GM18517 (cell line): ENCODE measurements at regions not wholly inside any gene's neighbourhood (a gene's known extent, or its start where the extent isn't known, plus 50 kb on each side); places are given as distances from the start of the nearest gene placed in this dataset.

Experiments used
- ATAC-seq: cut with Tn5 transposase; IDR thresholded peaks from one replicate; pipeline ENCODE4 v1.9.1; 2021; ENCODE audit warnings: mild to moderate bottlenecking, moderate library complexity; ENCODE audit not compliant: unreplicated experiment

DNA sequence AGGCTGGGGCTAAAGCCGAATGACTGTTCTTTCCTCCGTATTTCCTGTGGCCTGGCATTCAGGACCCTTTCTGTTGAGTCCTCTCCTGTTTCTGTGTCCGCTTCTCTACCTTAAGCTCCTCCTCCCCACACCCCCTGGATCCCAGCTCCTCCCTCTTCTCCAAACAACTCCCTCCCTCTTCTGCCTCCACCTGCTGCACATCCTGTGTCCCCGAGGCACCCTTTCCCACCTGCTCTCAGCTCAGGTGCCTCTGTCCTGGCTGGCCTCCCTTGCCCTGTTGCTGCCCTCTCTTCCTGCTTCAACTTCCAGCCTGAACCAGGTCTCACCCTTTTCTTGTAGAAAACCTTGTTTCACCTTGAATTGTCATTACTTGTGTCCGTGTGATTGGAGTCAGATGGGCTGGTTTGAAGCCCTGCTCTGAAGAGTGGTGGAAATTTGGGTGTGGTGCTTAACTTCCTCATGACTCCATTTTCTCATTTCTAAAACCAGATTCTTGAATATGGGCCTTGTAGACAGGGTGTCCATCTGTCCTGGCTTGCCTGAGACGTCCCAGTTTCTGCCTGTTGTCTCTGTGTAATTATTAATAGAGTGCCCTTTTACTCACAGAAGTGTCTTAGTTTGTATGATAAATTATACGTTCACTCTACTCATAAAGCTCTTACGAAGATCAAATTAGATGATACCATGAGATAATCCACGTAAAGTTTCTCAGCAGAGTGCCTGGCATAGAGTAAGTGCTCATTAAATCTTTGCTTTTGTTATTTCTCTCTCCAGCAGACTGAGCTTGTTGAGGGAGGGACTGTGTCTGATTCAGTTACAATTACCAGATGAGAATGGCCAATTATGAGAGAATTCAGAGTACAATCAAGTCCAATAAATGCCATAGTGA is 58.9 kb upstream of the TRABD2B start:
- ATAC-seq: no peak

GRCh38 chr1:48054232-48054631 is 57.0 kb upstream of the TRABD2B start:
- ATAC-seq: no peak

- no peak for ATAC-seq
Measured at GRCh38 chr1:48052923-48053291, 55.7 kb upstream of the TRABD2B start.

DNA sequence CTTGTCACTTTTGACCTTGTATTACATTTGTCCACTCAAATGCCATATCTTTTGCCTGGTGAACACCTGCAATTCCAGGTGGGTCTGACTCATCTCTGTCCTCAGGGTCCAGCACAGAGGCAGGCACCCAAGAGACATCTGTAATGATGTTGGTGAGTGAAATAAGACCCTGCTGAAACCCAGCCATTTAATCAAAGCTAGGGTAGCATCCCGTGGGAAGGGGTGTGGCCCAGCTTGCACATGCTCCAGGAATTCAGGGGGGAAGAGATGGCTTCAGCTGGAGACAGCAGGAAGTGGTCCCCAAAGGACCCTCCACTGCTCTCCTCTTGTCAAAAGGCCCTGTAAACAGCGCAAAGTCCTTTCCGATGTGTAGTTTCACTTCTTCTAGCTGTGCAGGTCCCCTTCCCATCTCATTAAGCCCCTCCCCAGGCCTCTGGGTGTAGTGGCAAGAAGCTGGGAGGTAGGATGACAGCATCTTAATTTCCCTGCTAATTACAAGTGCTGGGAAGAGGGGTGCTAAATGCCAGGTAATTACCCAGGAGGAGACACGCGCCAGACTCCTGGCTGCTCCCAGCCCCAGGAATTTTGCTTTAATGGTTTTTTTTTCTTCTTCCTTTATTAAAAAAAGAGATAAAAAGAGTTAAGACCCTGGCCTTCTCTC is 54.4 kb upstream of the TRABD2B start:
- ATAC-seq: no peak

GRCh38 chr1:48049823-48050535 is 52.8 kb upstream of the TRABD2B start:
- ATAC-seq: no peak

DNA sequence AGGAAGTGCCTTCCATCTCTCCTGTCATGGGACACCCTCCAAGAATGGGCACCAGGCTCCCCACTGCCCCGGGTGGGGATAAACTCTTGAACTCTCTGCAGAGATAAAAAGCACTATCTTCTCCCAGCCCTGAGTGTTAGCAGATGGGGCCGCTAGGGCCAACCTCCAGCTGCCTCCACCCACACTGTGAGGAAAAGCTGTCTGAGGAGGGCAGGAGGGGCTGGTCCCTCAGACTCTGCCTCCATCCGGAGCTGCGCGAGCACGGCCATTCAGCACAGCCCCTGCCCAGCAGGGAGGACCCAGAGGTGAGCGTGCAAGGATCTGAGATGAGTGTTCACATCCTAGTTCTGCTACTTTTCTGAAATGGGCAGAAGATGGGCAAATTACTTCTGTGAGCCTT is 51.8 kb upstream of the TRABD2B start:
- ATAC-seq: no peak

DNA sequence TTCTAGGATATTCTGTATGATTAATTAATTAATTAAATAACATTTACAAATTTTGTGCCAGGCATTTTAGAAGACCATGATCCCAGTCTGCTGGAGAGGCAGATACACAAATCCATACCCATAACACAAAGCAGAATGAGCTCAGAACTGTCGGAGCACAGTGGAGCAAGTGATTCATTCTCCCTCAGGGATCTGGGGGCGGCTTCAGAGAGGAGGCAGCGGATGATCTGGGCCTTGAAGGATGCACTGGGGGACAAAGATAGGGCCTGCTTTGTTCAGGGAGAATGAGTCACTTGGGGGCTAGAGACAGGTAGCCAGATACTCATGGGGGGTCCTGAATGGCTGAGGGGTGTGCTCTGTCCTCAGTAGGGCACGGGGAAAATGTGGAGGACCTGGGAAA is 50.9 kb upstream of the TRABD2B start:
- no peak for ATAC-seq

DNA sequence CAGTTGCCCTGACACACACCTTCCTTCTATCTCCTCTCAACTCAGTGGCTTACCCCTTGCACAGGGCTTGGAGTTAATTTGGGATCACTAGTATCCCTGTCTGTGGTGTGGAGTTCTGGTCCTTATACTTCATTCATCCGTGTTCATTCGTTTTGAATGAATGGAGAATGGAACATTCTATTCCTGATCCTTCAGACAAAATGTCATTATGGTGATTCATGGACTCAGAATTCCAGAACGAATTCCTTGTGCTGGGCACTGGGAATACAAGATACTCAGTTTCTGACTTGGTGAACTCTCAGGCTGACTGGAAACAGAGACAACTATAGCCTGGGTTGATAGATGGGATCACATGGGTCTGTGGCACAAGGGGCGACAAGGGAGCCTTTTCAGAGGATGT is 49.9 kb upstream of the TRABD2B start:
- ATAC-seq: no peak
